ENCODE measurements at regions not wholly inside any gene's neighbourhood (a gene's known extent, or its start where the extent isn't known, plus 50 kb on each side); places are given as distances from the start of the nearest gene placed in this dataset.

DNA sequence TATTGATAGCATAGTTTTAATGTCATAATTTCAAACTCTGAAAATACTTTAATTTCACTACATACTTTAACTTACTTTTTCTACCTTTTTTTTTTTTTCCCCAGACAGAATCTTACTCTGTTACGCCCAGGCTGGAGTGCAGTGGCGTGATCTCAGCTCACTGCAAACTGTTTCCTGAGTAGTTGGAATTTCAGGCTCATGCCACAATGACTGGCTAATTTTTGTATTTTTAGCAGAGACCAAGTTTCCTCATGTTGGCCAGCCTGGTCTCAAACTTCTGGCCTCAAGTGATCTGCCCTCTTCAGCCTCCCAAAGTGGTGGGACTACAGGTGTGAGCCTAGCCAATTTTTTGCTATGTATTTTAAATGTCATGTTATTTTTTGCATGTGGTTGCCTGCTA, 741.6 kb downstream of the TRAM1L1 start:
- H3K9me3 ChIP-seq = no peaks in the 10 kb centered on the region
- H3K4me1 ChIP-seq = no peaks in the 10 kb centered on the region
- no peaks in the 10 kb centered on the region for H3K27me3 ChIP-seq
- intact Hi-C loops (cut with DNase I; ENCODE audit: low total_unique reads) = no loop called here
- no peak for DNase-seq
- TF ChIP-seq, protein P1, sequence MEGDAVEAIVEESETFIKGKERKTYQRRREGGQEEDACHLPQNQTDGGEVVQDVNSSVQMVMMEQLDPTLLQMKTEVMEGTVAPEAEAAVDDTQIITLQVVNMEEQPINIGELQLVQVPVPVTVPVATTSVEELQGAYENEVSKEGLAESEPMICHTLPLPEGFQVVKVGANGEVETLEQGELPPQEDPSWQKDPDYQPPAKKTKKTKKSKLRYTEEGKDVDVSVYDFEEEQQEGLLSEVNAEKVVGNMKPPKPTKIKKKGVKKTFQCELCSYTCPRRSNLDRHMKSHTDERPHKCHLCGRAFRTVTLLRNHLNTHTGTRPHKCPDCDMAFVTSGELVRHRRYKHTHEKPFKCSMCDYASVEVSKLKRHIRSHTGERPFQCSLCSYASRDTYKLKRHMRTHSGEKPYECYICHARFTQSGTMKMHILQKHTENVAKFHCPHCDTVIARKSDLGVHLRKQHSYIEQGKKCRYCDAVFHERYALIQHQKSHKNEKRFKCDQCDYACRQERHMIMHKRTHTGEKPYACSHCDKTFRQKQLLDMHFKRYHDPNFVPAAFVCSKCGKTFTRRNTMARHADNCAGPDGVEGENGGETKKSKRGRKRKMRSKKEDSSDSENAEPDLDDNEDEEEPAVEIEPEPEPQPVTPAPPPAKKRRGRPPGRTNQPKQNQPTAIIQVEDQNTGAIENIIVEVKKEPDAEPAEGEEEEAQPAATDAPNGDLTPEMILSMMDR (IDR thresholded peaks at IDR 0.05) = no peak
- no peak for TF ChIP-seq POLR2A (IDR thresholded peaks at IDR 0.05)
- H3K36me3 ChIP-seq = no peaks in the 10 kb centered on the region
- H3K27ac ChIP-seq = no peak overlapping the region
- H3K4me3 ChIP-seq = no peak overlapping the region

- intact Hi-C loops (cut with DNase I; ENCODE audit: low total_unique reads) = no loop called here
- Histone ChIP-seq H3K4me3 (no peak overlapping the region), H3K27ac (no peak overlapping the region), H3K9me3 (no peaks in the 10 kb centered on the region), H3K4me1 (no peaks in the 10 kb centered on the region), H3K27me3 (no peaks in the 10 kb centered on the region), H3K36me3 (no peaks in the 10 kb centered on the region)
- TF ChIP-seq, protein P1 (IDR thresholded peaks at IDR 0.05) = no peak
- no peak for TF ChIP-seq POLR2A (IDR thresholded peaks at IDR 0.05)
- DNase-seq = no peak
Measured at GRCh38 chr4:116342143-116342542, 743.2 kb downstream of the TRAM1L1 start.

- no peaks in the 10 kb centered on the region for H3K4me1 ChIP-seq
- H3K36me3 ChIP-seq = no peaks in the 10 kb centered on the region
- DNase-seq = no peak
- H3K27me3 ChIP-seq = no peaks in the 10 kb centered on the region
- TF ChIP-seq POLR2A (IDR thresholded peaks at IDR 0.05) = no peak
- TF ChIP-seq, protein P1 (IDR thresholded peaks at IDR 0.05) = no peak
- no peak overlapping the region for H3K27ac ChIP-seq
- no peak overlapping the region for H3K4me3 ChIP-seq
- no peaks in the 10 kb centered on the region for H3K9me3 ChIP-seq
- intact Hi-C loops (cut with DNase I; ENCODE audit: low total_unique reads) = no loop called here
Measured at GRCh38 chr4:116332508-116332907, 752.9 kb downstream of the TRAM1L1 start.

- intact Hi-C loops (cut with DNase I; ENCODE audit: low total_unique reads) = no loop called here
- Histone ChIP-seq H3K9me3 (no peaks in the 10 kb centered on the region), H3K4me3 (no peak overlapping the region), H3K36me3 (no peaks in the 10 kb centered on the region), H3K4me1 (no peaks in the 10 kb centered on the region), H3K27ac (no peak overlapping the region), H3K27me3 (no peaks in the 10 kb centered on the region)
- no peak for DNase-seq
- TF ChIP-seq POLR2A (IDR thresholded peaks at IDR 0.05) = no peak
- TF ChIP-seq, protein P1 (IDR thresholded peaks at IDR 0.05) = no peak
Measured at GRCh38 chr4:116328261-116328860, 757.0 kb downstream of the TRAM1L1 start.

DNA sequence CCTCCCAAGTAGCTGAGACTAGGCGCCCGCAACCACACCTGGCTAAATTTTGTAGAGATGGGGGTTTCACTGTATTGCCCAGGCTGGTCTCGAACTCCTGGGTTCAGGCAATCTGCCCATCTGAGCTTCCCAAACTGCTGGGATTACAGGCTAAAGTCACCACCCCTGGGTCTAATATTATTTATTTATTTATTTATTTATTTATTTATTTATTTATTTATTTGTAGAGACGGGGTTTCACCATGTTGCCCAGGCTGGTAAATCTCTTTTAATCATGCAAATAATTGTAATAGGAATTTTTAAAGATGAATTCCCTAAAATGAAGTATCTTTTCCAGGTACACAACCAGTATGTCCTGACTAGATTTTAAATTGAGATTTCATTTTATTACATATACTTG, 761.8 kb downstream of the TRAM1L1 start:
- H3K4me1 ChIP-seq = no peaks in the 10 kb centered on the region
- no peak overlapping the region for H3K4me3 ChIP-seq
- H3K27ac ChIP-seq = no peak overlapping the region
- TF ChIP-seq, protein P1 (IDR thresholded peaks at IDR 0.05) = no peak
- no peak for TF ChIP-seq POLR2A (IDR thresholded peaks at IDR 0.05)
- no peaks in the 10 kb centered on the region for H3K9me3 ChIP-seq
- intact Hi-C loops (cut with DNase I; ENCODE audit: low total_unique reads) = no loop called here
- no peaks in the 10 kb centered on the region for H3K36me3 ChIP-seq
- no peak for DNase-seq
- H3K27me3 ChIP-seq = no peaks in the 10 kb centered on the region
